Esophagus muscularis mucosa (tissue), 4 donors: ENCODE measurements at regions not wholly inside any gene's neighbourhood (a gene's known extent, or its start where the extent isn't known, plus 50 kb on each side); places are given as distances from the start of the nearest gene placed in this dataset.

ENCODE experiments used
- CTCF ChIP-seq, 3 experiments: fragments of 200-600 bp in 2 of 3; fragments of 450-650 bp in 1 of 3; sonication (generic) in 2 of 3; IDR thresholded peaks; one replicate each; pipeline ENCODE4 v1.5.1; 2017 to 2019; ENCODE audit warnings: antibody characterized with exemption in 3 of 3, mild to moderate bottlenecking in 2 of 3, moderate library complexity in 1 of 3
- EP300 ChIP-seq: sonication (generic); formaldehyde crosslinking; IDR thresholded peaks from one replicate; pipeline ENCODE4 v1.6.1; 2017; ENCODE audit warnings: antibody characterized with exemption
- POLR2A ChIP-seq: fragments of 450-650 bp; IDR thresholded peaks from one replicate; pipeline ENCODE4 v1.6.1; 2017; ENCODE audit warnings: antibody characterized with exemption, moderate library complexity, mild to moderate bottlenecking, low read depth
- POLR2AphosphoS5 ChIP-seq, 2 donors: sonication (generic); formaldehyde crosslinking; IDR thresholded peaks; one replicate each; pipeline ENCODE4 v1.6.1; 2017; ENCODE audit warnings: antibody characterized with exemption in 2 of 2

GRCh38 chr5:154625031-154625430 is 130.1 kb upstream of the LARP1 start:
- TF ChIP-seq CTCF (IDR thresholded peaks at IDR 0.05), result no peak
- no peak for TF ChIP-seq POLR2AphosphoS5 (IDR thresholded peaks at IDR 0.05)
- TF ChIP-seq EP300, result no peak
- no peak for TF ChIP-seq POLR2A
